ENCODE measurements at regions not wholly inside any gene's neighbourhood (a gene's known extent, or its start where the extent isn't known, plus 50 kb on each side); places are given as distances from the start of the nearest gene placed in this dataset.

- no peak for DNase-seq (ENCODE audit: low spot score)
These were observed 124.8 kb upstream of the UBE3A start for GRCh38 chr15:25563596-25563995.

DNA sequence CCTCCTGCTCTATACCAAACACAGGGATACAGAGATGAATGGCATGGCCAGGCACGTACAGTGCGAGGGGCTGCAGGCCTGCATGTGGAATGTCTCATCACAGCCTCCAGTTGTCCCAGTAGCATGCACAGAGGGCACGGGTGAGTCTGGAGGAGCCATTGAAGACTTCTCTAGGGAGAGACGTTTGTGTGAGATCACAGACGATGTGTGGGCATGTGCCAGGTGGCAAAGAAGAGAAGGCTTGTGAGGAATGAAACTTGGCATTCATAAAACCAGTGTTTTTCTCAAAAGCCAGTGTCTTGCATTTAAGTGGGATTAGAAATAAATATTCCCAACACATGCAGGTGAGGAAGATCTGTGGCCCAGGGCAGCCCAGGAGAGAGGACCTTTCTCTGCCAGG is 119.1 kb upstream of the UBE3A start:
- no peak for DNase-seq (ENCODE audit: low spot score)

- DNase-seq (ENCODE audit: low spot score), result no peak
These were observed 117.3 kb upstream of the UBE3A start for GRCh38 chr15:25556136-25556535.

- DNase-seq (ENCODE audit: low spot score), result no peak
These were observed 115.8 kb upstream of the UBE3A start for GRCh38 chr15:25554640-25555039.

- no peak for DNase-seq (ENCODE audit: low spot score)
These were observed 109.8 kb upstream of the UBE3A start for GRCh38 chr15:25548600-25548999.

- DNase-seq (ENCODE audit: low spot score), result no peak
These were observed 107.1 kb upstream of the UBE3A start for GRCh38 chr15:25545889-25546288.

DNA sequence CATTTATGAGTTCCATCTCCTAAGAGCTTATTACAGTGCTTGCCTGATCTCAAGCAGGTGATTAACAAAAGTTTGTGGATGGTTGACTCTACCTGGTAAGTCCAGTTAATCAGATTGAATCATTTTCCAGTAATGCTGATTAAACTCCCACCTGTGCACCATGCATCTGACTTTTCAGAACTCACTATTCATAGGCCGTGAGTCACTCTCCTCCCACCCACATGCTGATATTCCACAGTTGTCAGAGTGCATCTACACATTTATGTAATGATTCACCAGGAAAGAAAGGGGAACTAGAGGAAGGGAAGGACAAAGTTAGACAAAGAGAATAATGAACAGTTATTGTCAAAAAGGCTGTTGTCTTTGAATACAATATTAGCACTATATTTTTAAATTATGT is 106.2 kb upstream of the UBE3A start:
- DNase-seq (ENCODE audit: low spot score), result no peak

DNA sequence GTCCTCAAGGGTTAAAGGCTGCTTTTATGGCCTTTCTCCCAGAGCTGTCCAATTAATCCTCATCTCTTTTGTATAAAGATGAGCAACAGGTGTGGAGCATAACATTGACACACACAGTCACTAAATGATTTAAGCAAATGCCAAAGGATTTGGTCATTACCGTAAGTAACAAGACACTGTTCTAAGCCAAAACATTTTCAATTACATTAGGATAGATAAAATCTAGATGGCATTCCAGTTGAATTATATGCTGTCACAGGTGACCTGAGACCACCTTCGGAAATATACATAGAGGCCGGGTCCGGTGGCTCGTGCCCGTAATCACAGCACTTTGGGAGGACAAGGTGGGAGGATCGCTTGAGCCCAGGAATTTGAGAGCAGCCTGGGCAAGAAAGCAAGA is 105.3 kb upstream of the UBE3A start:
- DNase-seq (ENCODE audit: low spot score), result no peak

DNA sequence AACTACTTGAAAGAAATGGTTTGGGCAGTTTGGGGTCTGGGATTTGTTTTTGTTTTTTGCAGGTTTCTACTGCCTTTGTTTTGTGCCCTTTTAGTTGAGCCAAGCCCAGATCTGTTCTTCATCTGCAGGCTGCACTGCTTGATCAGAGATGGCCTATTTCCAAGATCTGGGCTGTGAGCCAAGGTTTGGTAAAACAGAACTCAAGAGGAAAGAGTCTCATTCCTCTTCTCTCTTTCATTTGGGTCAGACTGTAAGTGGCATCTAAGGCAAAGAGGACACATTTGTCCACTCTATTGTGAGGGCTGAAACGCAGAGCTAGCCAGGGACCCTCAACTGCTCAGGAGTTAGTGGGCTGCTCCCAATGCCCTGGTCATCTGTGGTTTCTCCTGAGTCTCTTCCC is 104.4 kb upstream of the UBE3A start:
- no peak for DNase-seq (ENCODE audit: low spot score)

- DNase-seq (ENCODE audit: low spot score), result no peak
These were observed 102.4 kb upstream of the UBE3A start for GRCh38 chr15:25541228-25541627.

- no peak for DNase-seq (ENCODE audit: low spot score)
These were observed 98.2 kb upstream of the UBE3A start for GRCh38 chr15:25536801-25537611.

DNA sequence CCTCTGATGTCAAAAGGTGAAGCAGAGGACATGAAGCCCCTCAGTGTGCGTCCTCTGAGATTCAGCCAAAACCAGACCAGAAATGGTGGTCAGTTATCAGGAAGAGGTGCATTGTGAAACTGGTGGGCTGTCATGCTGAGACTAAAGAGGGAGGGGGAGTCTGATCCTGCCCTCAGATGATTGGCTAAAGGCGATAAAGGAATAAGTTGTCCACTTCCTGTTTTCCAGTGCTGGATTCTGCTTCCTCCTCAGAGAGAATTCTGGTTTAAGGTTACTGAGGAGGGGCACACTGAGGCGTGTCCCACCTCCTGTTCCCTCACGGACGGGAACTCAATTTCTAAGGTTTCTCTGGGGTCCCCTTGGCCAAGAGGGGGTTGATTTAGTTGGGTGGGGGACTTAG is 97.0 kb upstream of the UBE3A start:
- no peak for DNase-seq (ENCODE audit: low spot score)

DNA sequence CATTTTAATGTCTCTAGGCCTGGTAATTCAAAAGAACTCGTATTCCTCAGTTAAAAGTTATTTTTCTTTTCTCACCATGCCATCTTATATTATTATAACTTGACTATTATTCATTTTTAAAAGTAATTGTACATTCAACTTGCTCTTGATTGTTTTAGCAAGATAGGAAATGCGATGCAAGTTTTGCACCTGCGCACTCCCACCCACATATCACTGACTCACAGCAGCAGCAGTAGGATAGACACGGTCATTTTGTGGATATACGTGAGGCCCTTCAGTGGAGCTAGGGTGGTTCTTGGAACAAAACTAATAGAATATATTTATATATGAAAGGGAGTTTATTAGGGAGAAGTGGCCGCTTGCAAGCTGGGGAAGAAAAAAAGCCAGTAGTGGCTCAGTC is 95.5 kb upstream of the UBE3A start:
- DNase-seq (ENCODE audit: low spot score), result no peak

DNA sequence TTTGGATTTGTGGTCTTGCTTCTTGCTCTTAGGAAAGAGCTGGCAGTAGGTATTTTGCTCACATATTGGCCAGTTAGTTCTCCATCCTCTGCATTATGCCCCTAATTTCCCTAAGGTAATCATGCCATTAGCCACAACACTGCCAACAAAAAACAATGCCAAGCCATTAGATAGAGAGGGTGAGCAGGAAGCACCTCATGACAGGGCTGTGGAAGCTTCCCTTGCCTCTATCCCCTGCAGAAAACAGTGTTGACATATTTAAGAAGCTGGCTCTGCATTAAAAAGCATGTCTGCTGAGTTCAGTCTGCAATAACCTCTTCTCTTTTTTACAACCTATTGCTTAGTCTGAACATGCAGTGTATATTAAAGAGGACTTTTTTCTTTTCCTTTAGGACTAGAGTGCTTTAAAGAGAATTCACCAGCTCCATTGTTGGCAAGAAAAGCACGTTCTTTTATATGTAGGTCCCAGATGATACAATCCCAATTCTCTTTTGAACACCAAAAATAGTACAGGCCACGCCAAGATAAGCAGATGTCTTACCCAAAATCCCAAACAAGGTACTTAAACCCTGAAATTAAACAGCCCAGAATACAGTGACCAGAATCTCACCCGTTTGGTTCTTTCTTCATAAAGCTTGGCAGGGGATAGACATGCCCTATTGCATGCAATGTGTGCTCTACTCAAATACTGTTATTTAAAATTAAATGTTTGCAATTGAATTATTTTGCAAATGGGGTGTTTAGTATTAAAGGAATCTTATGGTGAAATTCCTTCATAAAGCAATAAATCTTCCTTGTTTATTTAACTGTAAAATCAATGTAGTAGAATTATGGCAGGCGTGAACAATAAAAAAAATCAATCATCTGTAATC is 93.7 kb upstream of the UBE3A start:
- DNase-seq (ENCODE audit: low spot score), result no peak

- no peak for DNase-seq (ENCODE audit: low spot score)
These were observed 91.0 kb upstream of the UBE3A start for GRCh38 chr15:25529774-25530173.

DNA sequence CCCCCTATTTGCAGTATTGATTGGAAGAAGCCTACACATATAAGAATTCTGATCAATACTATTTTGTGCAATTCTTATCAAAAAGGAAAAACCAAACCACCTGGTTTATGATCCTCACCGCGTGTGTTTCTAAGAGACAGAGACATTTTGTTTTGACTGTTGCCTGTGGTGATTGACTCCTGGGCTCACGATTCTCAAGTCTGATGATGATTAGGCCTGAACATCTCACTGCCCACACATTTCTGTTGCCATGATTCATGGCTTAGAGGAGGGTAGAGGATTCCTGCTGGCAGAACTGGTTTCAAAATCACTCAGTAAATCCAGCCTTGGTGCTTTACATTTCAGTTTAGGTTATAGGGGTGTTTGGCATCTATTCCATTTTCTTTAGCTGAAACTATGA is 88.3 kb upstream of the UBE3A start:
- no peak for DNase-seq (ENCODE audit: low spot score)

- DNase-seq (ENCODE audit: low spot score), result no peak
These were observed 86.9 kb upstream of the UBE3A start for GRCh38 chr15:25525741-25526140.

- no peak for DNase-seq (ENCODE audit: low spot score)
These were observed 76.8 kb upstream of the UBE3A start for GRCh38 chr15:25515633-25516032.

- no peak for DNase-seq (ENCODE audit: low spot score)
These were observed 75.7 kb upstream of the UBE3A start for GRCh38 chr15:25514522-25514921.

DNA sequence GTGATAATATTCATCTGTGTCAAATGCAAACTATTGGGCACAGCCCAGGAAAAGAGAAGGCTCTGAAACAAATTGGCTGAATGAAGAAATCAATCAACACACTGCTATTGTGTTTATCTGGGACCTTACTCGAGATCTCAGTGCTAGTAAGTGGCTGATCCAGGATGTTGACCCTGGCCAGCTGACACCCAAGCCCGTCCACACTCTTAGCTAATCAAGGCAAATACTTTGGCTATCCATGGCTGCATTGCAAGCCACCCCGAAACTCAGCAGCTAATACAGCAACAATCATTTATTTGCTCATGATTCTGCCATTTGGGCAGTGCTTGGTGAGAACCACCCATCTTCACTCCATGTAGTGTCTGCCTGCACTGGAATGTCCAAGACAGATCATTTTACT is 74.1 kb upstream of the UBE3A start:
- no peak for DNase-seq (ENCODE audit: low spot score)

DNA sequence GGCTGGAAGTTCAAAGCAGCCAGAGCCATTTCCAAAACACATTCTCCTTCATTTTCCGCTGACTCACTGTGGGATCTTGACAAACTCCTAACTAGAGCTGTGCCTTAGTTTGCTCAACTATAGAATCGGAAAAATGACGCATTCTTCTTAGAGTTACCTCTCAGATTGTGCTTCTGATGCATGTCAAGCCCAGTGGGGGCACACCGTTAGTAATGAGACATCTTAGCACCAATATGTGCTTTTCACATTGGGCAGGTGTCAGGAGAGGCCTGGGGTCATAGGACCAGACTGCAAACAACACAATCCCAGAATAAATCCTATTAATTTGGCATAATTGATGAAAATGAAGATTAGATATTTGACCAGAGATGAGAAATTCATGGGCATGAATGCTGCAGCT is 71.3 kb upstream of the UBE3A start:
- DNase-seq (ENCODE audit: low spot score), result no peak

DNA sequence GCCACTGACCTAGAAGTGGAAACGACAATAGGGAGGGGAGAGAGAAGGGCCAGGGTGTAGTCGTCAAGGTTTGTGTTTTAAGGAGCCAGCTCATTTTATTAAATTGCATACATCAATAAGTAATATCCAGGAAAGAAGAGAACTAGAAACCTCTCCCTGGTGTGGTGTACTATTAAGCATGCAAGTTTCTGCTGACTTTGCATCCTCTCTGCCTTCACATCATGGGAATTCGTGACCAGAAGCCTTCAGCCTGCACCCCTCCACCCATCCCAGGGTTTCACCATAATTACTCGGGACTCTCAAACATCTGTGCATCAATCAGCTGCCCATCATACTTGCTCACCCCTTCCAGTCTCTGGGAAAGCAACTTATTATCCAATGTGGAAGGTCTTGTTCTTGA is 70.9 kb upstream of the UBE3A start:
- DNase-seq (ENCODE audit: low spot score), result no peak

DNA sequence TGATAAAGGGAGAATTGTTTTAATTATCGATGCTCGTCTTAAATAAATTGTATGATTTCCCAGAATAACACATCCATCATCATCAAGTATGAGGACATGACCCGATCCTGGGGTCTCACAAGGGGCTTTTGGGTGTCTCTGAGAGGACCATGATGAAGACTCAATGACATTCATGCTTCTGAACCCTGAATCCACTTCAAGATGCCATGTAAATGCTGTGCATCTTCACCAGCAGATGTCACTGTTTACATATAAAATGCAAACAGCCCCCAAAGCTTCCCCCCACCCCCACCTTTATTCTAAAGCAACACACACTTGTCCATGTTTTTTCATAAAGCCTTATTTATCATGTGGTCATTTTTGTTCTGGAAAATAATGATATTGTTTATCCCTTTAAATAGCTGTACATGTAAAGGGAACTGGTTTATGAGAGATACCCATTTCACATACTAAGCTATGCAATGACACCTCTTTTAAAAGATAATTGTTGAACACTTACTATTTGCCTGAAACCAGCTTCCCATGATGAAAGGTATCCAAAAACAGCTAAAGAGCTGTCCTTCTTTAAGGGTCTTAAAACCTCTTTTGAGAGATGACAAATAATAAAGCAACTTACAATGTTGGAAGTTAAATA is 69.7 kb upstream of the UBE3A start:
- peak; percentile 53 for DNase-seq (ENCODE audit: low spot score)

Data from HT-29 (cell line).